ENCODE measurements at regions not wholly inside any gene's neighbourhood (a gene's known extent, or its start where the extent isn't known, plus 50 kb on each side); places are given as distances from the start of the nearest gene placed in this dataset.

DNA sequence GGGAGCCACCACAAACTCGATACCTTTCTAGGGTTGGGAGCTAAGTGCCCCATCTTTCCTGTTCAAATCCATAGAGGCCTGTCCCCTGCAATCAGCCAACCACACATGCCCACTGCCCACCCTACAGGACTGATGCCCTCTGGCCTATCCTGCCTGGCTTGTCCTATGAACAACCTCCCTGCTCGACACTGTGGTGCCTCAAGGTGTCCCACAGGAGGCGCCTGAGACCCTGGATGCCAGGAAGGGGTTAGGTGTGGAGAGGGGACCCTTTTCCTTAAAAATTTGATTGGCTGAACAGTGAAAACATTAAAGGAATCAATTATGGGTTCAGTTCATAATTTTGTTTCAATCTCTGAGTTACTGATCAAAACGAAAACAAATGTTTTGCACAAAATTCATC is 97.3 kb upstream of the FZD10 start:
- TF ChIP-seq SMC3 (IDR thresholded peaks at IDR 0.05): no peak
- TF ChIP-seq, protein P1, sequence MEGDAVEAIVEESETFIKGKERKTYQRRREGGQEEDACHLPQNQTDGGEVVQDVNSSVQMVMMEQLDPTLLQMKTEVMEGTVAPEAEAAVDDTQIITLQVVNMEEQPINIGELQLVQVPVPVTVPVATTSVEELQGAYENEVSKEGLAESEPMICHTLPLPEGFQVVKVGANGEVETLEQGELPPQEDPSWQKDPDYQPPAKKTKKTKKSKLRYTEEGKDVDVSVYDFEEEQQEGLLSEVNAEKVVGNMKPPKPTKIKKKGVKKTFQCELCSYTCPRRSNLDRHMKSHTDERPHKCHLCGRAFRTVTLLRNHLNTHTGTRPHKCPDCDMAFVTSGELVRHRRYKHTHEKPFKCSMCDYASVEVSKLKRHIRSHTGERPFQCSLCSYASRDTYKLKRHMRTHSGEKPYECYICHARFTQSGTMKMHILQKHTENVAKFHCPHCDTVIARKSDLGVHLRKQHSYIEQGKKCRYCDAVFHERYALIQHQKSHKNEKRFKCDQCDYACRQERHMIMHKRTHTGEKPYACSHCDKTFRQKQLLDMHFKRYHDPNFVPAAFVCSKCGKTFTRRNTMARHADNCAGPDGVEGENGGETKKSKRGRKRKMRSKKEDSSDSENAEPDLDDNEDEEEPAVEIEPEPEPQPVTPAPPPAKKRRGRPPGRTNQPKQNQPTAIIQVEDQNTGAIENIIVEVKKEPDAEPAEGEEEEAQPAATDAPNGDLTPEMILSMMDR (IDR thresholded peaks at IDR 0.05): no peak
- no peak for TF ChIP-seq MAZ (IDR thresholded peaks at IDR 0.05; ENCODE audit: borderline replicate concordance, low read depth, low read length)
- no peak for TF ChIP-seq POLR2A (IDR thresholded peaks at IDR 0.05; ENCODE audit: low read length)
- TF ChIP-seq, protein P2, sequence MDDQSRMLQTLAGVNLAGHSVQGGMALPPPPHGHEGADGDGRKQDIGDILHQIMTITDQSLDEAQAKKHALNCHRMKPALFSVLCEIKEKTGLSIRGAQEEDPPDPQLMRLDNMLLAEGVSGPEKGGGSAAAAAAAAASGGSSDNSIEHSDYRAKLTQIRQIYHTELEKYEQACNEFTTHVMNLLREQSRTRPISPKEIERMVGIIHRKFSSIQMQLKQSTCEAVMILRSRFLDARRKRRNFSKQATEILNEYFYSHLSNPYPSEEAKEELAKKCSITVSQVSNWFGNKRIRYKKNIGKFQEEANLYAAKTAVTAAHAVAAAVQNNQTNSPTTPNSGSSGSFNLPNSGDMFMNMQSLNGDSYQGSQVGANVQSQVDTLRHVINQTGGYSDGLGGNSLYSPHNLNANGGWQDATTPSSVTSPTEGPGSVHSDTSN (IDR thresholded peaks at IDR 0.05): no peak
- TF ChIP-seq, protein P3, sequence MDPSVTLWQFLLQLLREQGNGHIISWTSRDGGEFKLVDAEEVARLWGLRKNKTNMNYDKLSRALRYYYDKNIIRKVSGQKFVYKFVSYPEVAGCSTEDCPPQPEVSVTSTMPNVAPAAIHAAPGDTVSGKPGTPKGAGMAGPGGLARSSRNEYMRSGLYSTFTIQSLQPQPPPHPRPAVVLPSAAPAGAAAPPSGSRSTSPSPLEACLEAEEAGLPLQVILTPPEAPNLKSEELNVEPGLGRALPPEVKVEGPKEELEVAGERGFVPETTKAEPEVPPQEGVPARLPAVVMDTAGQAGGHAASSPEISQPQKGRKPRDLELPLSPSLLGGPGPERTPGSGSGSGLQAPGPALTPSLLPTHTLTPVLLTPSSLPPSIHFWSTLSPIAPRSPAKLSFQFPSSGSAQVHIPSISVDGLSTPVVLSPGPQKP (IDR thresholded peaks at IDR 0.05; ENCODE audit: low read depth, low read length): no peak
- no peak for TF ChIP-seq CHD4 (IDR thresholded peaks at IDR 0.05; ENCODE audit: borderline replicate concordance)
